HFFc6 (cell line): ENCODE measurements at regions not wholly inside any gene's neighbourhood (a gene's known extent, or its start where the extent isn't known, plus 50 kb on each side); places are given as distances from the start of the nearest gene placed in this dataset.

ENCODE experiments used
- DNase-seq: peaks from one replicate; pipeline ENCODE4 v3.0.0-alpha.2; 2018
- H3K27ac Mint-ChIP-seq: 2 replicates; pipeline ENCODE4 v1.8.0; 2020; ENCODE audit warnings: mild to moderate bottlenecking, mixed read lengths
- H3K27me3 Mint-ChIP-seq: 2 replicates; pipeline ENCODE4 v1.8.0; 2021; ENCODE audit warnings: mild to moderate bottlenecking, moderate library complexity, mixed read lengths; ENCODE audit not compliant: insufficient read depth
- H3K36me3 Mint-ChIP-seq: 2 replicates; pipeline ENCODE4 v1.8.0; 2021; ENCODE audit warnings: low read depth, mixed read lengths
- H3K4me1 Mint-ChIP-seq: 2 replicates; pipeline ENCODE4 v1.8.0; 2020; ENCODE audit warnings: low read depth, mixed read lengths
- H3K4me3 Mint-ChIP-seq: 2 replicates; pipeline ENCODE4 v1.8.0; 2020; ENCODE audit warnings: mild to moderate bottlenecking, moderate library complexity, mixed read lengths
- H3K9me3 Mint-ChIP-seq: 2 replicates; pipeline ENCODE4 v1.8.0; 2020; ENCODE audit warnings: mild to moderate bottlenecking, mixed read lengths
- CTCF ChIP-seq: fragments of 200-600 bp; sonication (generic); IDR thresholded peaks from 2 replicates; pipeline ENCODE4 v1.5.0; 2021; ENCODE audit warnings: antibody characterized with exemption, mild to moderate bottlenecking

- Mint-ChIP-seq H3K27ac (no peak overlapping the region), H3K4me1 (no peaks in the 10 kb centered on the region), H3K9me3 (peaks cover 68% of the 10 kb centered on the region), H3K36me3 (0 out of 2 replicates have a peak, but pooled peaks cover 5% of the 10 kb centered on the region), H3K27me3 (no peaks in the 10 kb centered on the region; the same call in 1 of the 2 replicates), H3K4me3 (no peak overlapping the region)
- TF ChIP-seq CTCF: no peak
- DNase-seq: no peak
Observed at GRCh38 chr14:25909045-25909747, 688.6 kb downstream of the NOVA1 start.

GRCh38 chr14:25908277-25909044, 689.4 kb downstream of the NOVA1 start:
- H3K36me3 Mint-ChIP-seq: 0 out of 2 replicates have a peak, but pooled peaks cover 5% of the 10 kb centered on the region
- no peak for TF ChIP-seq CTCF
- DNase-seq: no peak
- no peak overlapping the region for H3K27ac Mint-ChIP-seq
- no peaks in the 10 kb centered on the region for H3K4me1 Mint-ChIP-seq
- no peak overlapping the region for H3K4me3 Mint-ChIP-seq
- no peaks in the 10 kb centered on the region; the same call in 1 of the 2 replicates for H3K27me3 Mint-ChIP-seq
- H3K9me3 Mint-ChIP-seq: peaks cover 66% of the 10 kb centered on the region

- no peak for DNase-seq
- Mint-ChIP-seq H3K27me3 (no peaks in the 10 kb centered on the region), H3K36me3 (0 out of 2 replicates have a peak, but pooled peaks cover 1% of the 10 kb centered on the region), H3K4me1 (no peaks in the 10 kb centered on the region), H3K4me3 (no peak overlapping the region), H3K27ac (no peak overlapping the region), H3K9me3 (peaks cover 59% of the 10 kb centered on the region)
- no peak for TF ChIP-seq CTCF
Observed at GRCh38 chr14:25904446-25904845, 693.4 kb downstream of the NOVA1 start.

- no peaks in the 10 kb centered on the region for H3K36me3 Mint-ChIP-seq
- no peaks in the 10 kb centered on the region for H3K4me1 Mint-ChIP-seq
- H3K9me3 Mint-ChIP-seq: peaks cover 59% of the 10 kb centered on the region
- no peak for DNase-seq
- no peak overlapping the region for H3K27ac Mint-ChIP-seq
- TF ChIP-seq CTCF: no peak
- H3K4me3 Mint-ChIP-seq: no peak overlapping the region
- no peaks in the 10 kb centered on the region for H3K27me3 Mint-ChIP-seq
Observed at GRCh38 chr14:25899197-25899596, 698.6 kb downstream of the NOVA1 start.

- H3K36me3 Mint-ChIP-seq: no peaks in the 10 kb centered on the region
- H3K27me3 Mint-ChIP-seq: no peaks in the 10 kb centered on the region
- no peak for DNase-seq
- no peak overlapping the region for H3K4me3 Mint-ChIP-seq
- H3K9me3 Mint-ChIP-seq: peaks cover 79% of the 10 kb centered on the region
- no peak overlapping the region for H3K27ac Mint-ChIP-seq
- TF ChIP-seq CTCF: no peak
- H3K4me1 Mint-ChIP-seq: no peaks in the 10 kb centered on the region
Observed at GRCh38 chr14:25896777-25897176, 701.1 kb downstream of the NOVA1 start.
